Retinal pigment epithelial cell (primary cell): ENCODE measurements at regions not wholly inside any gene's neighbourhood (a gene's known extent, or its start where the extent isn't known, plus 50 kb on each side); places are given as distances from the start of the nearest gene placed in this dataset.

Source experiments
- DNase-seq: peaks from one replicate; pipeline ENCODE4 v3.0.0-alpha.2; 2010; ENCODE audit warnings: low read depth
- H3K4me3 ChIP-seq: 2 replicates; pipeline ENCODE4 v1.5.1; 2011; ENCODE audit warnings: mild to moderate bottlenecking, low read length, control low read depth, moderate library complexity
- TF ChIP-seq, protein P1 (sequence below): conservative IDR thresholded peaks from 2 replicates; pipeline ENCODE4 v1.5.1; 2011; ENCODE audit warnings: low read depth, low read length, control low read depth, inconsistent platforms

DNA sequence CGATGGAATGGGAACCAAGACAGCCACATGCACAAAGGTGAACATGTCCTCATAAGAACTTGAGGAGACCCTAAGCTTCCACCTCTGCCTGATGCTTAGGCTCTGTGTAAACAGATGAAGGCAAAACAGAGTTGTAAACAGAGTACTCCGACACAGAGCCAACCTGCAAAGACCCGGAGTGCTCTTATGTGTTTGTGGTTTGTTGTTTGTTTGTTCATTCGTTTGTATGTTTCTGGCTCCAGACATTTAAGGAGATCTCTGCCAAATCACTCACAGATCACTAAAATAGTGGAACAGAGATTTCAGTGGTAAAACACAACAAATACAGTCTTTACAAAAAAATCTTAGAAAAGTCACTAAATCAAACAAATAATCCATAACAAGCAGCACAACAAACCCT is 294.9 kb downstream of the EIPR1 start:
- no peak for DNase-seq
- no peak overlapping the region for H3K4me3 ChIP-seq
- TF ChIP-seq, protein P1, sequence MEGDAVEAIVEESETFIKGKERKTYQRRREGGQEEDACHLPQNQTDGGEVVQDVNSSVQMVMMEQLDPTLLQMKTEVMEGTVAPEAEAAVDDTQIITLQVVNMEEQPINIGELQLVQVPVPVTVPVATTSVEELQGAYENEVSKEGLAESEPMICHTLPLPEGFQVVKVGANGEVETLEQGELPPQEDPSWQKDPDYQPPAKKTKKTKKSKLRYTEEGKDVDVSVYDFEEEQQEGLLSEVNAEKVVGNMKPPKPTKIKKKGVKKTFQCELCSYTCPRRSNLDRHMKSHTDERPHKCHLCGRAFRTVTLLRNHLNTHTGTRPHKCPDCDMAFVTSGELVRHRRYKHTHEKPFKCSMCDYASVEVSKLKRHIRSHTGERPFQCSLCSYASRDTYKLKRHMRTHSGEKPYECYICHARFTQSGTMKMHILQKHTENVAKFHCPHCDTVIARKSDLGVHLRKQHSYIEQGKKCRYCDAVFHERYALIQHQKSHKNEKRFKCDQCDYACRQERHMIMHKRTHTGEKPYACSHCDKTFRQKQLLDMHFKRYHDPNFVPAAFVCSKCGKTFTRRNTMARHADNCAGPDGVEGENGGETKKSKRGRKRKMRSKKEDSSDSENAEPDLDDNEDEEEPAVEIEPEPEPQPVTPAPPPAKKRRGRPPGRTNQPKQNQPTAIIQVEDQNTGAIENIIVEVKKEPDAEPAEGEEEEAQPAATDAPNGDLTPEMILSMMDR, result no peak

DNA sequence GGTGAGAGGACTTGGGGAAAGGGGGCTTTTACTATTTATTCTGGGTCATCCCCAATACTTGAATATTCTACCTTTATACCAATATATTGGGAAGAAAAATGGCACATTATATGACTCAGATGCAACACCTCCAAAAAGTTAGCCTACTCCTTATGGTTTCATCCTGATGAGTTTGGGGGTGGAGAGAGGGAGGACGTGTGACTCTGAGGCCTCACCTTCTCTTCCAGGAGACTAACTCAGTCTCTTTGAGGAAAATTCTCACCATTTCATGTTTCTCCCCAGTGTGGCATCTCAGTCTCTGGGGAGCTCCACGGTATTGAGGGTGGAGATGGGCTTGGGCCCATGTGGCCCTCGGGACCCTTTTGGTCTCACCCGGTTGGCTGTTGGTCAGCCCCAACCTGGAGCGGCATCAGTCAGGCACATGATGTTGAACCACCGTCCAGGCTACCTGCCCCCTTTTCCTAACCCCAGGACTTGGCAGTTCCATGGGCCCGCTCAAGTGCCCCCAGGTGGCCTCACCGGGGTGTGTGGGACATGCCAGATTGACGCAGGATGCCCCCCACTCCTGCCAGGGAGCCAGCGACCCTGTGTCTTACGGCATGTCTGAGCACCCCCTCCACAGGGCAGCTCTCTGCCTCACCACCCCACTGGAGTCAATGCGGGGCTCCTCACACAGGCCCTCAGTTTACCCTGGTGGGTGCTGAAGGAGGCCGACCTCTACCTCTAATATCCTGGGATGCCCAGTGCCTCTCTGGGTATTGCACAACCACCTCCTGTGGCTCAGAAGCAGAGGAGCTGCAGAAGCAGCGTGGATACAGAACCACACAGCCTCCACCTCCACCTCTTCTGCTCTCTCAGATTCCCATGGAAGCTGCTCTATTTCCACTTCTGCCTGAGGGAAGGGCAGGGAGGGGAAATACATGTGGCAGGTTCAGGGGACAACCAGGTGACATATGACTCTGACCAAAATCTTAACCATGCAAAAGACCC is 297.4 kb downstream of the EIPR1 start:
- no peak overlapping the region for H3K4me3 ChIP-seq
- TF ChIP-seq, protein P1, result no peak
- DNase-seq, result no peak

DNA sequence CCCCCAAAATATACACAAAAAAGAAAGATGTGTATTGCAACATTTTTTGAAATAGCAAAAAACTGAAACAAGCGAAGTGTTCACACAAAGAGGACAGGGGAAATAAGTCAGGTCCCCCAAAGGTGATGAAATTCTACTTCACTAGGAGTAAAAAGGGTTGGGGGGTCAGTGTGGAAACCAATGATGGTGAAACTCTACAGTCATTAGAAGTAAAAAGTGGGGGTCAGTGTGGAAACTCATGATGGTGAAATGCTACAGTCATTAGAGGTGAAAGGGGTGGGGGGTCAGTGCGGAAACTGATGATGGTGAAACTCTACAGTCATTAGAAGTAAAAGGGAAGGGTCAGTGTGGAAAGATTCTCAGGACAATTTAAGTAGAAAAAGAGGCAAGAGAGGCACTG is 298.2 kb downstream of the EIPR1 start:
- DNase-seq, result no peak
- TF ChIP-seq, protein P1, result no peak

DNA sequence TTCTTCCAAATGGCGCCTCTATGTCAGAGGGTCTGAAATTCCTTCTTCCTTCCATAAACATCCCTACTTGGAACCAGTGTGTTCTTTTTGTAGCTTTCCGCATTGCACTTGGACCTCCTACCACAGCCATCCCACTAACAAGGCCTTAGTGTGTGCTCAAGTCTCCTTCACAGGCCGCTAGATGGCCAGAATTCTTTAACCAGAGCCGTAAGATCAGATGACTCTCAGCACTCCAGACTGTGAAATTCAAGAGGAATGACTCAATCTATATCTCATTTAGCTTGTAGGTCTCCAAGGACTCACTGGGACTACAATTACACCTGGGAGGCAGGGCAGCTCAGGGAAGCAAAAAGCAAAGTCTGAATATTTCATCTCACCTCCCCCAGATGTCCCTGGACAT is 298.9 kb downstream of the EIPR1 start:
- TF ChIP-seq, protein P1, result no peak
- DNase-seq, result no peak
- H3K4me3 ChIP-seq, result no peak overlapping the region

More for the DNA sequence above, 298.2 kb downstream of the EIPR1 start:
- no peak overlapping the region for H3K4me3 ChIP-seq

DNA sequence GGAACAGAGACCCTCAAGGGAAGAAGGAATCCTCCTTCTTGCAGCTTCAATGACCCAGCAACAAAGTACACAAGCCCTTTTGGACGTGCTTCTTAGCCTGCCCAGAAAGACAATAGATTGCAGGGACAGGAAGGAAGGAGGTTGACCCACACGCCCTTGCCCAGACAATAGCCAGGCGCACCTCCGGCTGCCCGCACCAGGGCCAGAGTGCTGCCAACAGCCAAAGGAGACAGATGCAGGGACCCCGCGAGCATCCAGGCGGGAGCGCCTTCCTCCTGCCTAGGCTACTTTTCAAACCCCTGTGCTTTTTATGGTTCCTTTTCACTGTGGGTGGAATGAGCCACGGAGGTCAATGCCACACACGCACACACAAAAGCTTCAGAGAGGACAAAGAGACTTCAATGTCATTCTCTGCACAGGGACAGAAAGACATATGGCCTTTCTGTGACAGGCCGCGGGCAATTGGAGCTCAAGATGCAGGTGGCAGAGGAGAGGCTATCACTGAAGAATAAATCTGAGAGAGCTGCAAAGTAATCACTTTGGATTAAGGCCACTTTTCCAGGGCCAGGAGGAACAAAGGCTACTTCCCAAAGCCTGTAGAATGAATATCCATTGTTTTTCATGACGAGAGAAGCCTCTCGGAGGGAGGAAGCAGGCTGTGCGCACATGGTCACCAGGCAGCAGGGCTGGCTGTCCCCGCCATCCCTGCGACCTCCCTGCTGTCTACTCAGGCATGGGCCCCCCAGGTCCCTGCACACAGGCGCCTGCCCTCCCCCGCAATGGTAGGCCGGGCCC is 300.6 kb downstream of the EIPR1 start:
- TF ChIP-seq, protein P1, result no peak
- no peak for DNase-seq

DNA sequence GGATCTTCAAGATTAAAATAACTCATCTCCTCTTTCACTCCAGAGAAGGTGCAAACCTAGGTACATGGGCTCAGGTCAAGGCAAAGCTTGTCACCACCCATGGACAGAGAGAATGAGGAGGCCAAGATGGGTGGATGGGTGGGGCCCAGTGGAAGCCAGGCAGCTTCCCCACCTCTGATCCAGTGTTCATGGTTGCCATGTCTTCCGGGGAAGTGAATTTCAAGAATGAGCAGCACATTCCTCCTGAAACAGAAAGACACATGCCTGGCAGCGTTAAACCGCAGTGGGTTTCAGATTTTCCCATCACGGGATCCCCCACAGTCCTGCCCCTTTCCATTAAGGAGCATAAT is 301.7 kb downstream of the EIPR1 start:
- H3K4me3 ChIP-seq, result no peak overlapping the region
- TF ChIP-seq, protein P1, result no peak
- no peak for DNase-seq

More for the DNA sequence above, 300.6 kb downstream of the EIPR1 start:
- no peak overlapping the region for H3K4me3 ChIP-seq
